ENCODE measurements at regions not wholly inside any gene's neighbourhood (a gene's known extent, or its start where the extent isn't known, plus 50 kb on each side); places are given as distances from the start of the nearest gene placed in this dataset.

- Histone ChIP-seq H3K27ac (ENCODE audit: low read depth, low read length) (no peak overlapping the region), H3K4me1 (ENCODE audit: control insufficient read depth in 5 of 5, insufficient read depth in 5 of 5, low read length in 5 of 5) (no peaks in the 10 kb centered on the region), H3K9ac (ENCODE audit: low read length in 5 of 5) (no peak overlapping the region), H3K4me3 (ENCODE audit: low read depth in 1 of 5, low read length in 5 of 5) (no peak overlapping the region), H3K36me3 (ENCODE audit: control insufficient read depth in 5 of 5, insufficient read depth in 5 of 5, low read length in 5 of 5) (no peaks in the 10 kb centered on the region), H3K27me3 (ENCODE audit: control insufficient read depth in 5 of 5, insufficient read depth in 4 of 5, low read length in 5 of 5) (no peaks in the 10 kb centered on the region), H3K9me3 (ENCODE audit: control insufficient read depth in 5 of 5, low read length in 5 of 5) (no peaks in the 10 kb centered on the region)
These were observed 351.7 kb downstream of the RAD51AP2 start for GRCh38 chr2:17166506-17166905.

DNA sequence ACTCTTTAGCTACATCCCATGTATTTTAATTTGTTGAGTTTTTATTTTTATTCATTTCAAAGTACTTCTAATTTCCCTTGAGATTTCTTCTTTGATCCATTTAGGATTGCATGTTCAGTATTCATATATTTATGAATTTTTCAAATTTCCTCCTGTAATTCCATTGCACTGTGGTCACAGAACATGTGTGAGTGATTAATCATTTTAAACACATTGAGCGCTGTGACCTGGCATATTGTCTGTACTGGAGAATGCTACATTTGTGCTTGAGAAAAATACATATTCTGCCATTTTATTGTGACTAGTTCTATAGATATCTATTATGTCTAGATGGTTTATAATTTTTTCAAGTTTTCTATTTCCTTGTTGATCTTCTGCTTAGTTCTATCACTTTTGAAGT, 353.7 kb downstream of the RAD51AP2 start:
- Histone ChIP-seq H3K9ac (ENCODE audit: low read length in 5 of 5) (no peak overlapping the region), H3K9me3 (ENCODE audit: control insufficient read depth in 5 of 5, low read length in 5 of 5) (no peaks in the 10 kb centered on the region), H3K27ac (ENCODE audit: low read depth, low read length) (no peak overlapping the region), H3K4me3 (ENCODE audit: low read depth in 1 of 5, low read length in 5 of 5) (no peak overlapping the region), H3K27me3 (ENCODE audit: control insufficient read depth in 5 of 5, insufficient read depth in 4 of 5, low read length in 5 of 5) (no peaks in the 10 kb centered on the region), H3K4me1 (ENCODE audit: control insufficient read depth in 5 of 5, insufficient read depth in 5 of 5, low read length in 5 of 5) (no peaks in the 10 kb centered on the region), H3K36me3 (ENCODE audit: control insufficient read depth in 5 of 5, insufficient read depth in 5 of 5, low read length in 5 of 5) (no peaks in the 10 kb centered on the region)

DNA sequence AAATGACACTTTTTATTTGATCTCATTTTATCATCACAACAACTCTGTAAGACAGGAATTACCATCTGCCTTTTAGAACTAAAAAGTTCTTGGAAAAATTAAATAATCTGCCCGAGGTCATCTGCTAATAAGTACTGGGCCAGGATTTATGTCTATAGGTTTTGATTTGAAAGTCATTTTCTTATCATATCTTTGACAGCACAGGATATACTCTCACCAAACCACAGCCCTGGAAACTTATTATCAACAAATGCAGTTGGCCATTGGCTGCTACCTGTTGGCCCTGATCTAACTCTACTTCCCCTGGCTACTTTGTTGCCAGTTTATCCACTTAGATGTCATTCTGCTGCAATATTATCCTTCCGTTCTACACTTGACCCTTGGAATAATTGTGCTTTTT, 354.6 kb downstream of the RAD51AP2 start:
- H3K4me1 ChIP-seq (ENCODE audit: control insufficient read depth in 5 of 5, insufficient read depth in 5 of 5, low read length in 5 of 5): no peaks in the 10 kb centered on the region
- no peak overlapping the region for H3K9ac ChIP-seq (ENCODE audit: low read length in 5 of 5)
- no peaks in the 10 kb centered on the region for H3K27me3 ChIP-seq (ENCODE audit: control insufficient read depth in 5 of 5, insufficient read depth in 4 of 5, low read length in 5 of 5)
- H3K27ac ChIP-seq (ENCODE audit: low read depth, low read length): no peak overlapping the region
- H3K36me3 ChIP-seq (ENCODE audit: control insufficient read depth in 5 of 5, insufficient read depth in 5 of 5, low read length in 5 of 5): no peaks in the 10 kb centered on the region
- H3K4me3 ChIP-seq (ENCODE audit: low read depth in 1 of 5, low read length in 5 of 5): no peak overlapping the region
- H3K9me3 ChIP-seq (ENCODE audit: control insufficient read depth in 5 of 5, low read length in 5 of 5): no peaks in the 10 kb centered on the region

DNA sequence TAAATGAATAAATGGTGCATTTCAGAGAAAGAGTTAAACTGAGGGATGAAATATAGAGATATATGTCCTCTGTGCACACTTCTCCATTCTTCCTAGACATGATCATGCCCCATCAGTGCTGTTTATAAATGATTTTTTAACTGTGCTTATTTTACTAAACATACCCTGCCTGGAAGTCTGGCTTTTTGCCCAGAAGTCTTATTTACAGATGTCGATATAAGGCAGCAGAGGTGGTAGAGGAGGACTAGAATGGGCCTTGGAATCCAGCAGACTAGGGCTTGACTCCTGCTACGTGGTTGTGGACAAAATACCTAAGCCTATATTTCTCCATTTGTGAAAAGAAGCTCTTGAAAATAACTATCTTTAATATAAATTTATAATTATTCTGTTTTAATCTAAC, 355.5 kb downstream of the RAD51AP2 start:
- H3K4me1 ChIP-seq (ENCODE audit: control insufficient read depth in 5 of 5, insufficient read depth in 5 of 5, low read length in 5 of 5): no peaks in the 10 kb centered on the region
- H3K36me3 ChIP-seq (ENCODE audit: control insufficient read depth in 5 of 5, insufficient read depth in 5 of 5, low read length in 5 of 5): no peaks in the 10 kb centered on the region
- no peaks in the 10 kb centered on the region for H3K9me3 ChIP-seq (ENCODE audit: control insufficient read depth in 5 of 5, low read length in 5 of 5)
- H3K27ac ChIP-seq (ENCODE audit: low read depth, low read length): no peak overlapping the region
- H3K27me3 ChIP-seq (ENCODE audit: control insufficient read depth in 5 of 5, insufficient read depth in 4 of 5, low read length in 5 of 5): no peaks in the 10 kb centered on the region
- no peak overlapping the region for H3K9ac ChIP-seq (ENCODE audit: low read length in 5 of 5)
- no peak overlapping the region for H3K4me3 ChIP-seq (ENCODE audit: low read depth in 1 of 5, low read length in 5 of 5)

- H3K36me3 ChIP-seq (ENCODE audit: control insufficient read depth in 5 of 5, insufficient read depth in 5 of 5, low read length in 5 of 5): no peaks in the 10 kb centered on the region
- H3K4me3 ChIP-seq (ENCODE audit: low read depth in 1 of 5, low read length in 5 of 5): no peak overlapping the region
- no peak overlapping the region for H3K27ac ChIP-seq (ENCODE audit: low read depth, low read length)
- no peaks in the 10 kb centered on the region for H3K9me3 ChIP-seq (ENCODE audit: control insufficient read depth in 5 of 5, low read length in 5 of 5)
- H3K27me3 ChIP-seq (ENCODE audit: control insufficient read depth in 5 of 5, insufficient read depth in 4 of 5, low read length in 5 of 5): no peaks in the 10 kb centered on the region
- H3K4me1 ChIP-seq (ENCODE audit: control insufficient read depth in 5 of 5, insufficient read depth in 5 of 5, low read length in 5 of 5): no peaks in the 10 kb centered on the region
- no peak overlapping the region for H3K9ac ChIP-seq (ENCODE audit: low read length in 5 of 5)
These were observed 357.6 kb downstream of the RAD51AP2 start for GRCh38 chr2:17160594-17160993.

DNA sequence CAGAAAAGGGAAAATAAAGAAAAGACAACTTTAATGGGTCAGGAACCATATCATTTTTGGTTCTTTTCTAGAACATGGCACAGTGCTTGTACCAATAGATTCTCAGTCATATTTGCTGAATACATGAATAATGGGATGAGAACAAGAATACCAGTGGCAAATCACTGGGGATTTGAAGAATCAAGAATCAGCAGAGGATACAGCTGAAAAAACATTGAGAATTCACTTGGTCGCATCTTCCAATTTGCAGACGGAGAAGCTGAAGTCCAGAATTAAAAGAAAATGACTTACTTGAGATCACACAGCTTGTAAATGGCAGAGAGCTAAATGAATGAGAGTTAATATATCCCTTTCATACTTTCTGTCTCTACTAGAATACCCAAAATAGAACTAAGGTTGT, 362.2 kb downstream of the RAD51AP2 start:
- no peaks in the 10 kb centered on the region for H3K27me3 ChIP-seq (ENCODE audit: control insufficient read depth in 5 of 5, insufficient read depth in 4 of 5, low read length in 5 of 5)
- no peak overlapping the region for H3K4me3 ChIP-seq (ENCODE audit: low read depth in 1 of 5, low read length in 5 of 5)
- no peak overlapping the region for H3K27ac ChIP-seq (ENCODE audit: low read depth, low read length)
- H3K4me1 ChIP-seq (ENCODE audit: control insufficient read depth in 5 of 5, insufficient read depth in 5 of 5, low read length in 5 of 5): no peaks in the 10 kb centered on the region
- H3K9me3 ChIP-seq (ENCODE audit: control insufficient read depth in 5 of 5, low read length in 5 of 5): no peaks in the 10 kb centered on the region
- no peaks in the 10 kb centered on the region for H3K36me3 ChIP-seq (ENCODE audit: control insufficient read depth in 5 of 5, insufficient read depth in 5 of 5, low read length in 5 of 5)
- H3K9ac ChIP-seq (ENCODE audit: low read length in 5 of 5): no peak overlapping the region

DNA sequence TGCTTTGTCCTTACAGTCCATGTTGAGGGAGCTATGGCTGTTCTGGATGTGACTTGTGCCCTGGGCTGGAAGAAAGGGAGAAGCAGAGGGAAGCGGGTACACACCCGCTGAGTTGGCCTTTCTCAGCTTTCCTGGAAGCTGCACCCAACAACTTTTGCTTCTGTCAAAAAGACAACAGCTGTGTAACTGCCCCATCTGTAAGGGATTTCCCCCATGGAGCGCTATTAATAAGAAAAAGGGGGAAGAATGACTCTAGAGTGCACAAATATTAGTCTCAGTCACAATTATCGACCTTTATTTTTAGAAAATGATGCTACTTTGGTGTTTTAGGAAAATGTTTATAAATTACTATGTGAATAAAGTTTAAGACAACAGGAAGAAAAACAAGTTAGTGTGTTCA, 368.3 kb downstream of the RAD51AP2 start:
- H3K9ac ChIP-seq (ENCODE audit: low read length in 5 of 5): no peak overlapping the region
- H3K27ac ChIP-seq (ENCODE audit: low read depth, low read length): no peak overlapping the region
- no peaks in the 10 kb centered on the region for H3K4me1 ChIP-seq (ENCODE audit: control insufficient read depth in 5 of 5, insufficient read depth in 5 of 5, low read length in 5 of 5)
- no peaks in the 10 kb centered on the region for H3K36me3 ChIP-seq (ENCODE audit: control insufficient read depth in 5 of 5, insufficient read depth in 5 of 5, low read length in 5 of 5)
- no peaks in the 10 kb centered on the region for H3K27me3 ChIP-seq (ENCODE audit: control insufficient read depth in 5 of 5, insufficient read depth in 4 of 5, low read length in 5 of 5)
- H3K9me3 ChIP-seq (ENCODE audit: control insufficient read depth in 5 of 5, low read length in 5 of 5): no peaks in the 10 kb centered on the region
- H3K4me3 ChIP-seq (ENCODE audit: low read depth in 1 of 5, low read length in 5 of 5): no peak overlapping the region

GRCh38 chr2:17148407-17149145, 369.7 kb downstream of the RAD51AP2 start:
- H3K36me3 ChIP-seq (ENCODE audit: control insufficient read depth in 5 of 5, insufficient read depth in 5 of 5, low read length in 5 of 5): no peaks in the 10 kb centered on the region
- H3K9me3 ChIP-seq (ENCODE audit: control insufficient read depth in 5 of 5, low read length in 5 of 5): no peaks in the 10 kb centered on the region
- no peaks in the 10 kb centered on the region for H3K4me1 ChIP-seq (ENCODE audit: control insufficient read depth in 5 of 5, insufficient read depth in 5 of 5, low read length in 5 of 5)
- H3K27me3 ChIP-seq (ENCODE audit: control insufficient read depth in 5 of 5, insufficient read depth in 4 of 5, low read length in 5 of 5): no peaks in the 10 kb centered on the region
- H3K27ac ChIP-seq (ENCODE audit: low read depth, low read length): no peak overlapping the region
- no peak overlapping the region for H3K9ac ChIP-seq (ENCODE audit: low read length in 5 of 5)
- H3K4me3 ChIP-seq (ENCODE audit: low read depth in 1 of 5, low read length in 5 of 5): no peak overlapping the region

DNA sequence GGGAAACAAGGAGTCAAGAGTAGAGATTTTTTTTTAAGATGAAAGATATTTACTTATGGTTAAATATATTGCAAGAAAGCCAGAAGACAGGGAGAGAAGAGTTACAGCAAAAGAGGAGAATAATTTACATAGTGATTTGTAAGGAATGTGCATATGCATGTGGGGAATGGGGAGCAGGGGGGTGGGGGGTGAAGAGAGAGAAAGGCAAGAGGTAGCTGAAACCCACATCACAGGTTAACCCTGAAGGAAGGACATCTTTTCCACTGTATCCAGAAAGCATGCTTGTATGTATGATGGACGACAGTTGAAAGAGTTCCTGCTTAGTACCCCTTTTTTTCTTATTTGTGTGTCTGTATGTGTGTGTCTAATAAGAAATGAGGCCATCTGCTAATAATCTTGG, 371.9 kb downstream of the RAD51AP2 start:
- Histone ChIP-seq H3K4me3 (ENCODE audit: low read depth in 1 of 5, low read length in 5 of 5) (no peak overlapping the region), H3K27ac (ENCODE audit: low read depth, low read length) (no peak overlapping the region), H3K27me3 (ENCODE audit: control insufficient read depth in 5 of 5, insufficient read depth in 4 of 5, low read length in 5 of 5) (no peaks in the 10 kb centered on the region), H3K9ac (ENCODE audit: low read length in 5 of 5) (no peak overlapping the region), H3K9me3 (ENCODE audit: control insufficient read depth in 5 of 5, low read length in 5 of 5) (no peaks in the 10 kb centered on the region), H3K4me1 (ENCODE audit: control insufficient read depth in 5 of 5, insufficient read depth in 5 of 5, low read length in 5 of 5) (no peaks in the 10 kb centered on the region), H3K36me3 (ENCODE audit: control insufficient read depth in 5 of 5, insufficient read depth in 5 of 5, low read length in 5 of 5) (no peaks in the 10 kb centered on the region)

DNA sequence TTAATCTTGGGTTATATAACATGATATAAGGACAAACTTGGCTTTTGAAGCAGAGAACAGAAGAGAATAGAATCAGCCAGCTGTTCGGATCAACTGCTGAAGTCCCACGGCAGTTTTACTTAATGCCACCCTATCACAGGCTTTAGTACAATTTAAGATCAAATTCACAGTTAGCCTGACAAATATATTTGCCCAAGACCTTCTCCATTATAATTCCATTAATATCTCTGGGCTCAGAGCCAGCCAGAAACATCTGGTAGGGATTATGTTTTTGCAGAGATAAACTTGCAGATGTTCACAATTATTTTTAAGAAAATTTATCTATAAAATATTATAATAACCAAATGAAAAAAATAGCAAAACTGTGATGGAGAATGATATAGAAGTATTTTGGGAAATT, 381.4 kb downstream of the RAD51AP2 start:
- no peak overlapping the region for H3K9ac ChIP-seq (ENCODE audit: low read length in 5 of 5)
- H3K27me3 ChIP-seq (ENCODE audit: control insufficient read depth in 5 of 5, insufficient read depth in 4 of 5, low read length in 5 of 5): peaks cover 0 to 4% (median 0%) of the 10 kb centered on the region in 5 donors
- no peak overlapping the region for H3K27ac ChIP-seq (ENCODE audit: low read depth, low read length)
- no peaks in the 10 kb centered on the region for H3K36me3 ChIP-seq (ENCODE audit: control insufficient read depth in 5 of 5, insufficient read depth in 5 of 5, low read length in 5 of 5)
- no peaks in the 10 kb centered on the region for H3K9me3 ChIP-seq (ENCODE audit: control insufficient read depth in 5 of 5, low read length in 5 of 5)
- H3K4me3 ChIP-seq (ENCODE audit: low read depth in 1 of 5, low read length in 5 of 5): no peak overlapping the region
- H3K4me1 ChIP-seq (ENCODE audit: control insufficient read depth in 5 of 5, insufficient read depth in 5 of 5, low read length in 5 of 5): no peaks in the 10 kb centered on the region

Data from subcutaneous abdominal adipose tissue (tissue), 5 donors.